ENCODE measurements at regions not wholly inside any gene's neighbourhood (a gene's known extent, or its start where the extent isn't known, plus 50 kb on each side); places are given as distances from the start of the nearest gene placed in this dataset.

GRCh38 chr15:91759560-91759959, 93.9 kb upstream of the SLCO3A1 start:
- WGBS, 3 donors: 80 to 95% (median 90%) methylated on average over 2 of the region's 2 CpGs
- no peaks in the 10 kb centered on the region for H3K9me3 ChIP-seq (ENCODE audit: control insufficient read depth in 2 of 2, insufficient read depth in 1 of 2, low read depth in 1 of 2, low read length in 1 of 2)
- H3K4me1 ChIP-seq (ENCODE audit: control insufficient read depth in 3 of 3, insufficient read depth in 2 of 3, low read depth in 1 of 3, low read length in 2 of 3): no peaks in the 10 kb centered on the region
- no peak overlapping the region for H3K27ac ChIP-seq (ENCODE audit: low read depth in 1 of 3, low read length in 2 of 3)
- DNase-seq: no peak
- H3K36me3 ChIP-seq (ENCODE audit: control insufficient read depth in 3 of 3, insufficient read depth in 2 of 3, low read depth in 1 of 3, low read length in 3 of 3): no peaks in the 10 kb centered on the region
- no peak for FAIRE-seq
- no peak overlapping the region for H3K4me3 ChIP-seq (ENCODE audit: low read depth in 1 of 3, low read length in 3 of 3)
- no peaks in the 10 kb centered on the region for H3K27me3 ChIP-seq (ENCODE audit: control insufficient read depth in 3 of 3, insufficient read depth in 3 of 3, low read length in 3 of 3)

GRCh38 chr15:91765660-91766059, 87.8 kb upstream of the SLCO3A1 start:
- no peak for FAIRE-seq
- DNase-seq: no peak
- Histone ChIP-seq H3K36me3 (ENCODE audit: control insufficient read depth in 3 of 3, insufficient read depth in 2 of 3, low read depth in 1 of 3, low read length in 3 of 3) (no peaks in the 10 kb centered on the region), H3K27ac (ENCODE audit: low read depth in 1 of 3, low read length in 2 of 3) (no peak overlapping the region), H3K4me3 (ENCODE audit: low read depth in 1 of 3, low read length in 3 of 3) (no peak overlapping the region), H3K4me1 (ENCODE audit: control insufficient read depth in 3 of 3, insufficient read depth in 2 of 3, low read depth in 1 of 3, low read length in 2 of 3) (no peaks in the 10 kb centered on the region), H3K27me3 (ENCODE audit: control insufficient read depth in 3 of 3, insufficient read depth in 3 of 3, low read length in 3 of 3) (no peaks in the 10 kb centered on the region), H3K9me3 (ENCODE audit: control insufficient read depth in 2 of 2, insufficient read depth in 1 of 2, low read depth in 1 of 2, low read length in 1 of 2) (no peaks in the 10 kb centered on the region)
- WGBS, 3 donors: 70 to 91% (median 90%) methylated on average over 3 of the region's 3 CpGs

- no peak for FAIRE-seq
Measured at GRCh38 chr15:91769476-91769875, 84.0 kb upstream of the SLCO3A1 start.

GRCh38 chr15:91769894-91770293, 83.6 kb upstream of the SLCO3A1 start:
- DNase-seq (no peak), FAIRE-seq (no peak)
- no peak overlapping the region for H3K4me3 ChIP-seq (ENCODE audit: low read depth in 1 of 3, low read length in 3 of 3)
- peaks cover 0 to 1% (median 0%) of the 10 kb centered on the region in 3 donors for H3K27me3 ChIP-seq (ENCODE audit: control insufficient read depth in 3 of 3, insufficient read depth in 3 of 3, low read length in 3 of 3)
- no peaks in the 10 kb centered on the region for H3K36me3 ChIP-seq (ENCODE audit: control insufficient read depth in 3 of 3, insufficient read depth in 2 of 3, low read depth in 1 of 3, low read length in 3 of 3)
- no peaks in the 10 kb centered on the region for H3K4me1 ChIP-seq (ENCODE audit: control insufficient read depth in 3 of 3, insufficient read depth in 2 of 3, low read depth in 1 of 3, low read length in 2 of 3)
- no peaks in the 10 kb centered on the region for H3K9me3 ChIP-seq (ENCODE audit: control insufficient read depth in 2 of 2, insufficient read depth in 1 of 2, low read depth in 1 of 2, low read length in 1 of 2)
- WGBS, 3 donors: 67 to 85% (median 84%) methylated on average over 8 of the region's 8 CpGs
- H3K27ac ChIP-seq (ENCODE audit: low read depth in 1 of 3, low read length in 2 of 3): no peak overlapping the region

More at GRCh38 chr15:91769476-91769875, 84.0 kb upstream of the SLCO3A1 start:
- no peaks in the 10 kb centered on the region for H3K9me3 ChIP-seq (ENCODE audit: control insufficient read depth in 2 of 2, insufficient read depth in 1 of 2, low read depth in 1 of 2, low read length in 1 of 2)
- no peak for DNase-seq
- no peaks in the 10 kb centered on the region for H3K4me1 ChIP-seq (ENCODE audit: control insufficient read depth in 3 of 3, insufficient read depth in 2 of 3, low read depth in 1 of 3, low read length in 2 of 3)
- H3K4me3 ChIP-seq (ENCODE audit: low read depth in 1 of 3, low read length in 3 of 3): no peak overlapping the region
- H3K36me3 ChIP-seq (ENCODE audit: control insufficient read depth in 3 of 3, insufficient read depth in 2 of 3, low read depth in 1 of 3, low read length in 3 of 3): no peaks in the 10 kb centered on the region
- no peak overlapping the region for H3K27ac ChIP-seq (ENCODE audit: low read depth in 1 of 3, low read length in 2 of 3)
- WGBS, 3 donors: 71 to 74% (median 71%) methylated on average over 3 of the region's 3 CpGs
- peaks cover 0 to 1% (median 0%) of the 10 kb centered on the region in 3 donors for H3K27me3 ChIP-seq (ENCODE audit: control insufficient read depth in 3 of 3, insufficient read depth in 3 of 3, low read length in 3 of 3)

- Histone ChIP-seq H3K36me3 (ENCODE audit: control insufficient read depth in 3 of 3, insufficient read depth in 2 of 3, low read depth in 1 of 3, low read length in 3 of 3) (no peaks in the 10 kb centered on the region), H3K9me3 (ENCODE audit: control insufficient read depth in 2 of 2, insufficient read depth in 1 of 2, low read depth in 1 of 2, low read length in 1 of 2) (no peaks in the 10 kb centered on the region), H3K4me1 (ENCODE audit: control insufficient read depth in 3 of 3, insufficient read depth in 2 of 3, low read depth in 1 of 3, low read length in 2 of 3) (no peaks in the 10 kb centered on the region), H3K4me3 (ENCODE audit: low read depth in 1 of 3, low read length in 3 of 3) (no peak overlapping the region), H3K27me3 (ENCODE audit: control insufficient read depth in 3 of 3, insufficient read depth in 3 of 3, low read length in 3 of 3) (peaks cover 0 to 1% (median 0%) of the 10 kb centered on the region in 3 donors), H3K27ac (ENCODE audit: low read depth in 1 of 3, low read length in 2 of 3) (no peak overlapping the region)
- DNase-seq: no peak
- no peak for FAIRE-seq
- 52 to 57% (median 52%) methylated on average over 4 of the region's 4 CpGs for WGBS, 3 donors
Measured at GRCh38 chr15:91776104-91776503, 77.4 kb upstream of the SLCO3A1 start.

GRCh38 chr15:91779960-91780359, 73.5 kb upstream of the SLCO3A1 start:
- Histone ChIP-seq H3K27ac (ENCODE audit: low read depth in 1 of 3, low read length in 2 of 3) (no peak overlapping the region), H3K36me3 (ENCODE audit: control insufficient read depth in 3 of 3, insufficient read depth in 2 of 3, low read depth in 1 of 3, low read length in 3 of 3) (no peaks in the 10 kb centered on the region), H3K9me3 (ENCODE audit: control insufficient read depth in 2 of 2, insufficient read depth in 1 of 2, low read depth in 1 of 2, low read length in 1 of 2) (no peaks in the 10 kb centered on the region), H3K4me3 (ENCODE audit: low read depth in 1 of 3, low read length in 3 of 3) (no peak overlapping the region), H3K4me1 (ENCODE audit: control insufficient read depth in 3 of 3, insufficient read depth in 2 of 3, low read depth in 1 of 3, low read length in 2 of 3) (no peaks in the 10 kb centered on the region), H3K27me3 (ENCODE audit: control insufficient read depth in 3 of 3, insufficient read depth in 3 of 3, low read length in 3 of 3) (no peaks in the 10 kb centered on the region)
- 71 to 76% (median 73%) methylated on average over 5 of the region's 5 CpGs for WGBS, 3 donors
- FAIRE-seq: no peak
- no peak for DNase-seq

- no peak for FAIRE-seq
- 77 to 83% (median 78%) methylated on average over 3 of the region's 3 CpGs for WGBS, 3 donors
Measured at GRCh38 chr15:91780387-91780786, 73.1 kb upstream of the SLCO3A1 start.

GRCh38 chr15:91782221-91782620, 71.3 kb upstream of the SLCO3A1 start:
- Histone ChIP-seq H3K4me3 (ENCODE audit: low read depth in 1 of 3, low read length in 3 of 3) (no peak overlapping the region), H3K36me3 (ENCODE audit: control insufficient read depth in 3 of 3, insufficient read depth in 2 of 3, low read depth in 1 of 3, low read length in 3 of 3) (no peaks in the 10 kb centered on the region), H3K27ac (ENCODE audit: low read depth in 1 of 3, low read length in 2 of 3) (no peak overlapping the region), H3K4me1 (ENCODE audit: control insufficient read depth in 3 of 3, insufficient read depth in 2 of 3, low read depth in 1 of 3, low read length in 2 of 3) (no peaks in the 10 kb centered on the region), H3K9me3 (ENCODE audit: control insufficient read depth in 2 of 2, insufficient read depth in 1 of 2, low read depth in 1 of 2, low read length in 1 of 2) (no peaks in the 10 kb centered on the region), H3K27me3 (ENCODE audit: control insufficient read depth in 3 of 3, insufficient read depth in 3 of 3, low read length in 3 of 3) (peaks cover 0 to 2% (median 0%) of the 10 kb centered on the region in 3 donors)
- 12 to 37% (median 28%) methylated on average over 6 of the region's 6 CpGs for WGBS, 3 donors
- FAIRE-seq (no peak), DNase-seq (no peak)

More at GRCh38 chr15:91780387-91780786, 73.1 kb upstream of the SLCO3A1 start:
- no peaks in the 10 kb centered on the region for H3K9me3 ChIP-seq (ENCODE audit: control insufficient read depth in 2 of 2, insufficient read depth in 1 of 2, low read depth in 1 of 2, low read length in 1 of 2)
- no peak overlapping the region for H3K4me3 ChIP-seq (ENCODE audit: low read depth in 1 of 3, low read length in 3 of 3)
- no peak overlapping the region for H3K27ac ChIP-seq (ENCODE audit: low read depth in 1 of 3, low read length in 2 of 3)
- DNase-seq: no peak
- no peaks in the 10 kb centered on the region for H3K36me3 ChIP-seq (ENCODE audit: control insufficient read depth in 3 of 3, insufficient read depth in 2 of 3, low read depth in 1 of 3, low read length in 3 of 3)
- H3K27me3 ChIP-seq (ENCODE audit: control insufficient read depth in 3 of 3, insufficient read depth in 3 of 3, low read length in 3 of 3): no peaks in the 10 kb centered on the region
- H3K4me1 ChIP-seq (ENCODE audit: control insufficient read depth in 3 of 3, insufficient read depth in 2 of 3, low read depth in 1 of 3, low read length in 2 of 3): no peaks in the 10 kb centered on the region

- Histone ChIP-seq H3K36me3 (ENCODE audit: control insufficient read depth in 3 of 3, insufficient read depth in 2 of 3, low read depth in 1 of 3, low read length in 3 of 3) (no peaks in the 10 kb centered on the region), H3K27me3 (ENCODE audit: control insufficient read depth in 3 of 3, insufficient read depth in 3 of 3, low read length in 3 of 3) (peaks cover 0 to 3% (median 0%) of the 10 kb centered on the region in 3 donors), H3K9me3 (ENCODE audit: control insufficient read depth in 2 of 2, insufficient read depth in 1 of 2, low read depth in 1 of 2, low read length in 1 of 2) (no peaks in the 10 kb centered on the region), H3K27ac (ENCODE audit: low read depth in 1 of 3, low read length in 2 of 3) (no peak overlapping the region), H3K4me1 (ENCODE audit: control insufficient read depth in 3 of 3, insufficient read depth in 2 of 3, low read depth in 1 of 3, low read length in 2 of 3) (no peaks in the 10 kb centered on the region), H3K4me3 (ENCODE audit: low read depth in 1 of 3, low read length in 3 of 3) (no peak overlapping the region)
- WGBS, 3 donors: 60 to 69% (median 62%) methylated on average over 3 of the region's 3 CpGs
- FAIRE-seq (no peak), DNase-seq (no peak)
Measured at GRCh38 chr15:91783008-91783407, 70.5 kb upstream of the SLCO3A1 start.

Measured in small intestine (tissue), 7 donors.